SK-N-SH treated with all-trans-retinoic acid at 6 μM for 48 hours (cell line): ENCODE measurements at regions not wholly inside any gene's neighbourhood (a gene's known extent, or its start where the extent isn't known, plus 50 kb on each side); places are given as distances from the start of the nearest gene placed in this dataset.

Experiments
- ATAC-seq: fragments of 200-7000 bp; cut with Tn5 transposase; 3 replicates; pipeline ENCODE4 v1.9.1; 2020; ENCODE audit warnings: mild to moderate bottlenecking, moderate library complexity
- ARNTL ChIP-seq: fragments of 450-650 bp; formaldehyde crosslinking; IDR thresholded peaks from 2 replicates; pipeline ENCODE4 v1.5.0; 2020; ENCODE audit warnings: low read depth, mild to moderate bottlenecking, moderate library complexity, borderline replicate concordance
- BACH2 ChIP-seq: fragments of 250-450 bp; sonication (Bioruptor Pico); IDR thresholded peaks from 2 replicates; pipeline ENCODE4 v1.9.0; 2021; ENCODE audit warnings: mild to moderate bottlenecking, borderline replicate concordance
- ESRRG ChIP-seq: fragments of 250-450 bp; sonication (Bioruptor Pico); IDR thresholded peaks from 2 replicates; pipeline ENCODE4 v1.6.1; 2021; ENCODE audit warnings: mild to moderate bottlenecking
- GLIS3 ChIP-seq: fragments of 250-450 bp; sonication (Bioruptor Pico); IDR thresholded peaks from 2 replicates; pipeline ENCODE4 v1.5.0; 2020; ENCODE audit warnings: mild to moderate bottlenecking, moderate library complexity
- ISL1 ChIP-seq: fragments of 250-450 bp; sonication (Bioruptor Pico); IDR thresholded peaks from 2 replicates; pipeline ENCODE4 v2.1.2; 2022; ENCODE audit warnings: mild to moderate bottlenecking, moderate library complexity
- OSR1 ChIP-seq: fragments of 250-450 bp; sonication (Bioruptor Pico); IDR thresholded peaks from 2 replicates; pipeline ENCODE4 v1.8.0; 2022; ENCODE audit warnings: moderate library complexity, mild to moderate bottlenecking, inconsistent platforms
- POU6F1 ChIP-seq: fragments of 250-450 bp; sonication (Bioruptor Pico); IDR thresholded peaks from 2 replicates; pipeline ENCODE4 v1.8.0; 2021; ENCODE audit warnings: low read depth, mild to moderate bottlenecking, moderate library complexity, borderline replicate concordance
- PPARA ChIP-seq: fragments of 250-450 bp; sonication (Bioruptor Pico); IDR thresholded peaks from 2 replicates; pipeline ENCODE4 v1.5.0; 2020; ENCODE audit warnings: mild to moderate bottlenecking, borderline replicate concordance
- RARB ChIP-seq: fragments of 250-450 bp; sonication (Bioruptor Pico); IDR thresholded peaks from 2 replicates; pipeline ENCODE4 v1.8.0; 2021; ENCODE audit warnings: mild to moderate bottlenecking, moderate library complexity
- SNAI2 ChIP-seq: fragments of 250-450 bp; sonication (Bioruptor Pico); IDR thresholded peaks from 2 replicates; pipeline ENCODE4 v1.5.0; 2020; ENCODE audit warnings: mild to moderate bottlenecking, moderate library complexity
- TCF4 ChIP-seq: fragments of 250-450 bp; sonication (Bioruptor Pico); IDR thresholded peaks from 2 replicates; pipeline ENCODE4 v1.8.0; 2021; ENCODE audit warnings: mild to moderate bottlenecking, moderate library complexity, borderline replicate concordance
- TOX ChIP-seq: fragments of 250-450 bp; sonication (Bioruptor Pico); IDR thresholded peaks from 2 replicates; pipeline ENCODE4 v1.8.0; 2021; ENCODE audit warnings: mild to moderate bottlenecking, moderate library complexity, borderline replicate concordance
- TSHZ2 ChIP-seq: fragments of 250-450 bp; sonication (Bioruptor Pico); IDR thresholded peaks from 2 replicates; pipeline ENCODE4 v1.5.0; 2020; ENCODE audit warnings: mild to moderate bottlenecking, moderate library complexity
- ZC3H10 ChIP-seq: fragments of 250-450 bp; sonication (Bioruptor Pico); IDR thresholded peaks from 2 replicates; pipeline ENCODE4 v1.5.1; 2021; ENCODE audit warnings: mild to moderate bottlenecking, moderate library complexity
- ZFP3 ChIP-seq: fragments of 250-450 bp; sonication (Bioruptor Pico); IDR thresholded peaks from 2 replicates; pipeline ENCODE4 v1.5.0; 2020; ENCODE audit warnings: mild to moderate bottlenecking, moderate library complexity
- ZFP30 ChIP-seq: fragments of 450-650 bp; formaldehyde crosslinking; IDR thresholded peaks from 2 replicates; pipeline ENCODE4 v1.5.0; 2022; ENCODE audit warnings: mild to moderate bottlenecking, moderate library complexity
- ZNF565 ChIP-seq: fragments of 450-650 bp; formaldehyde crosslinking; conservative IDR thresholded peaks from 2 replicates; pipeline ENCODE4 v1.5.0; 2020; ENCODE audit warnings: low read depth, mild to moderate bottlenecking, moderate library complexity
- ZNF70 ChIP-seq: fragments of 450-650 bp; formaldehyde crosslinking; IDR thresholded peaks from 2 replicates; pipeline ENCODE4 v1.5.0; 2020; ENCODE audit warnings: mild to moderate bottlenecking, moderate library complexity
- ZNF8 ChIP-seq: fragments of 450-650 bp; formaldehyde crosslinking; IDR thresholded peaks from 2 replicates; pipeline ENCODE4 v1.5.0; 2020; ENCODE audit warnings: mild to moderate bottlenecking, moderate library complexity
- TF ChIP-seq, protein P1 (sequence below): fragments of 250-450 bp; sonication (Bioruptor Pico); IDR thresholded peaks from 2 replicates; pipeline ENCODE4 v1.5.1; 2020; ENCODE audit warnings: low read depth, mild to moderate bottlenecking, moderate library complexity

DNA sequence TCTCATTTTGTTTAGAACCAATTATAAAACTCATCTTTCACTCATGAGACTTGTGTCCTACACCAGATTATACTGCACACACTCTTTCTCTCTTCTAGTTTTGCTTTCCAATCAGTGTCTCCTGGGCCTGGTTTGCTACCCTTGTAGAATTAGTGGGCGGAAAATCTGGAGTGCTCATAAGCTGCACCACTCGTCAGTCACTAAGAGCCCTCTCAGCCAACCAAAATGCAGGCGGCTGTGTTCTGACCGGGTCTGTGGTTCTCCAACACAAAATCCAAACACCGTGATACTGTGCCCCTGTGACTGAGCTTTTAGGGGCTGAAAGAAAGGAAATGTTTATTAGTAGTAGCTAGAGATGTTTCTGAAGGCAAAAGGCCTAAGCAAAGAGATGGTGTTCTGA lies 83.7 kb upstream of the OBI1 start (continued):
- TF ChIP-seq, protein P1, sequence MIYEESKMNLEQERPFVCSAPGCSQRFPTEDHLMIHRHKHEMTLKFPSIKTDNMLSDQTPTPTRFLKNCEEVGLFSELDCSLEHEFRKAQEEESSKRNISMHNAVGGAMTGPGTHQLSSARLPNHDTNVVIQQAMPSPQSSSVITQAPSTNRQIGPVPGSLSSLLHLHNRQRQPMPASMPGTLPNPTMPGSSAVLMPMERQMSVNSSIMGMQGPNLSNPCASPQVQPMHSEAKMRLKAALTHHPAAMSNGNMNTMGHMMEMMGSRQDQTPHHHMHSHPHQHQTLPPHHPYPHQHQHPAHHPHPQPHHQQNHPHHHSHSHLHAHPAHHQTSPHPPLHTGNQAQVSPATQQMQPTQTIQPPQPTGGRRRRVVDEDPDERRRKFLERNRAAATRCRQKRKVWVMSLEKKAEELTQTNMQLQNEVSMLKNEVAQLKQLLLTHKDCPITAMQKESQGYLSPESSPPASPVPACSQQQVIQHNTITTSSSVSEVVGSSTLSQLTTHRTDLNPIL (CRISPR knock-in tag), result no peak
- TF ChIP-seq ISL1 (no peak), TOX (CRISPR knock-in tag) (no peak)

- TF ChIP-seq ZNF70 (CRISPR knock-in tag) (no peak), ZFP30 (CRISPR knock-in tag) (no peak), ARNTL (CRISPR knock-in tag) (no peak), SNAI2 (CRISPR knock-in tag) (no peak), ZC3H10 (CRISPR knock-in tag) (no peak), POU6F1 (CRISPR knock-in tag) (no peak), OSR1 (CRISPR knock-in tag) (no peak), GLIS3 (CRISPR knock-in tag) (no peak)
- ATAC-seq, result no peak
Measured at GRCh38 chr13:78736142-78736541, 77.2 kb upstream of the OBI1 start.

GRCh38 chr13:78732445-78733017 lies 73.6 kb upstream of the OBI1 start:
- no peak for TF ChIP-seq RARB
- no peak for TF ChIP-seq GLIS3 (CRISPR knock-in tag)
- TF ChIP-seq POU6F1 (CRISPR knock-in tag), result no peak
- no peak for TF ChIP-seq OSR1 (CRISPR knock-in tag)
- no peak for ATAC-seq

- no peak for ATAC-seq
- no peak for TF ChIP-seq ZNF8 (CRISPR knock-in tag)
- TF ChIP-seq TCF4 (CRISPR knock-in tag), result no peak
- no peak for TF ChIP-seq ZC3H10 (CRISPR knock-in tag)
- TF ChIP-seq ZNF565 (CRISPR knock-in tag), result no peak
- no peak for TF ChIP-seq ESRRG (CRISPR knock-in tag)
- TF ChIP-seq GLIS3 (CRISPR knock-in tag), result no peak
- no peak for TF ChIP-seq ZFP3 (CRISPR knock-in tag)
- TF ChIP-seq ZFP30 (CRISPR knock-in tag), result no peak
Measured at GRCh38 chr13:78722700-78723099, 63.7 kb upstream of the OBI1 start.

- TF ChIP-seq TSHZ2, result no peak
- no peak for TF ChIP-seq ZFP3 (CRISPR knock-in tag)
- TF ChIP-seq ISL1, result no peak
- TF ChIP-seq PPARA (CRISPR knock-in tag), result no peak
- TF ChIP-seq RARB, result no peak
- TF ChIP-seq ARNTL (CRISPR knock-in tag), result no peak
- no peak for TF ChIP-seq TCF4 (CRISPR knock-in tag)
- TF ChIP-seq BACH2 (CRISPR knock-in tag), result no peak
- TF ChIP-seq ZNF70 (CRISPR knock-in tag), result no peak
- no peak for TF ChIP-seq ESRRG (CRISPR knock-in tag)
- TF ChIP-seq, protein P1 (CRISPR knock-in tag), result no peak
- TF ChIP-seq ZNF8 (CRISPR knock-in tag), result no peak
- TF ChIP-seq POU6F1 (CRISPR knock-in tag), result no peak
- TF ChIP-seq ZC3H10 (CRISPR knock-in tag), result no peak
- TF ChIP-seq SNAI2 (CRISPR knock-in tag), result no peak
- TF ChIP-seq ZFP30 (CRISPR knock-in tag), result no peak
- no peak for TF ChIP-seq GLIS3 (CRISPR knock-in tag)
- no peak for TF ChIP-seq OSR1 (CRISPR knock-in tag)
- TF ChIP-seq TOX (CRISPR knock-in tag), result no peak
- ATAC-seq, result no peak
Measured at GRCh38 chr13:78719367-78719766, 60.4 kb upstream of the OBI1 start.
